ENCODE measurements at regions not wholly inside any gene's neighbourhood (a gene's known extent, or its start where the extent isn't known, plus 50 kb on each side); places are given as distances from the start of the nearest gene placed in this dataset.
A peak's percentile ranks its signal among the peaks of the same experiment; 100 is the strongest.

DNA sequence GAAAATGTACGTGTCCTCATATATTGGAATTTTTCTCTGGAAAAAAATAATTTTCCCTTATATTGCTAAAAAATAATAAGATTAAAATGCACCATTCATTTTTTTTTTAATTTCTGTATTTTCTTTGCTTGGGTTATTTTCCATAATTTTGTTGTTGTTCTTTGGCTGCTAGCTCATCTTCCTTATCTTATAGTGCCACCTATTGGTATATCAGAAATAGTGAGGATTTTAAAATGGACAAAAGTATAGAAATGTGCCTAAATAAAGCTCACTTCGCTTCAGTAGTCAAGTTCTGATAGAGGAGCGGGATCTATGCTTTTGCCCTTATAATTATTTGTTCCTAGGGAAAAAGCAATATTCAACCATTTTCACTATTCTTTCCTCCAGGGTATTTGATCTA is 134.8 kb downstream of the NAP1L3 start:
- TF ChIP-seq, protein P1, sequence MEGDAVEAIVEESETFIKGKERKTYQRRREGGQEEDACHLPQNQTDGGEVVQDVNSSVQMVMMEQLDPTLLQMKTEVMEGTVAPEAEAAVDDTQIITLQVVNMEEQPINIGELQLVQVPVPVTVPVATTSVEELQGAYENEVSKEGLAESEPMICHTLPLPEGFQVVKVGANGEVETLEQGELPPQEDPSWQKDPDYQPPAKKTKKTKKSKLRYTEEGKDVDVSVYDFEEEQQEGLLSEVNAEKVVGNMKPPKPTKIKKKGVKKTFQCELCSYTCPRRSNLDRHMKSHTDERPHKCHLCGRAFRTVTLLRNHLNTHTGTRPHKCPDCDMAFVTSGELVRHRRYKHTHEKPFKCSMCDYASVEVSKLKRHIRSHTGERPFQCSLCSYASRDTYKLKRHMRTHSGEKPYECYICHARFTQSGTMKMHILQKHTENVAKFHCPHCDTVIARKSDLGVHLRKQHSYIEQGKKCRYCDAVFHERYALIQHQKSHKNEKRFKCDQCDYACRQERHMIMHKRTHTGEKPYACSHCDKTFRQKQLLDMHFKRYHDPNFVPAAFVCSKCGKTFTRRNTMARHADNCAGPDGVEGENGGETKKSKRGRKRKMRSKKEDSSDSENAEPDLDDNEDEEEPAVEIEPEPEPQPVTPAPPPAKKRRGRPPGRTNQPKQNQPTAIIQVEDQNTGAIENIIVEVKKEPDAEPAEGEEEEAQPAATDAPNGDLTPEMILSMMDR (conservative IDR thresholded peaks at IDR 0.05) = peak; percentile 61
- no peak for TF ChIP-seq ZFX (IDR thresholded peaks at IDR 0.05)

Data from C4-2B (cell line).